H9 (cell line): ENCODE measurements at regions not wholly inside any gene's neighbourhood (a gene's known extent, or its start where the extent isn't known, plus 50 kb on each side); places are given as distances from the start of the nearest gene placed in this dataset.

Experiments
- DNase-seq: peaks from one replicate; pipeline ENCODE4 v3.0.0-alpha.2; 2017
- H2AFZ ChIP-seq: one replicate; pipeline ENCODE4 v1.6.1; 2013; ENCODE audit warnings: mild to moderate bottlenecking, low read length, control low read depth, moderate library complexity
- H2AK5ac ChIP-seq: 2 replicates; pipeline ENCODE4 v1.6.1; 2013; ENCODE audit warnings: low read length, control low read depth, mixed read lengths; ENCODE audit not compliant: insufficient read length
- H2BK120ac ChIP-seq: one replicate; pipeline ENCODE4 v1.6.1; 2013; ENCODE audit warnings: low read depth, mild to moderate bottlenecking, low read length, control low read depth, inconsistent platforms; ENCODE audit not compliant: poor library complexity, severe bottlenecking
- H2BK12ac ChIP-seq: 2 replicates; pipeline ENCODE4 v1.6.1; 2013; ENCODE audit warnings: low read length, control low read depth, mixed read lengths, low read depth; ENCODE audit not compliant: insufficient read length
- H2BK15ac ChIP-seq: 2 replicates; pipeline ENCODE4 v1.6.1; 2013; ENCODE audit warnings: low read depth, low read length, control low read depth
- H2BK20ac ChIP-seq: one replicate; pipeline ENCODE4 v1.6.1; 2013; ENCODE audit warnings: low read depth, mild to moderate bottlenecking, low read length, control low read depth, inconsistent platforms; ENCODE audit not compliant: poor library complexity, severe bottlenecking
- H2BK5ac ChIP-seq: 2 replicates; pipeline ENCODE4 v1.6.1; 2013; ENCODE audit warnings: low read length, control low read depth, mixed read lengths; ENCODE audit not compliant: insufficient read length
- H3K14ac ChIP-seq: 2 replicates; pipeline ENCODE4 v1.6.1; 2013; ENCODE audit warnings: low read length, control low read depth; ENCODE audit not compliant: insufficient read depth
- H3K18ac ChIP-seq: 2 replicates; pipeline ENCODE4 v1.6.1; 2013; ENCODE audit warnings: low read depth, mild to moderate bottlenecking, mixed read lengths, low read length, control low read depth; ENCODE audit not compliant: insufficient read length
- H3K23ac ChIP-seq: 2 replicates; pipeline ENCODE4 v1.6.1; 2013; ENCODE audit warnings: low read length, control low read depth, mixed read lengths, low read depth; ENCODE audit not compliant: insufficient read length
- H3K23me2 ChIP-seq: 2 replicates; pipeline ENCODE4 v1.6.1; 2013; ENCODE audit warnings: low read depth, mild to moderate bottlenecking, mixed read lengths, low read length, control low read depth; ENCODE audit not compliant: insufficient read length, poor library complexity, severe bottlenecking
- H3K27ac ChIP-seq: 2 replicates; pipeline ENCODE4 v1.5.1; 2013; ENCODE audit warnings: low read length, control low read depth, mixed read lengths, low read depth; ENCODE audit not compliant: insufficient read length
- H3K27me3 ChIP-seq: 2 replicates; pipeline ENCODE4 v1.6.1; 2013; ENCODE audit warnings: low read length, control low read depth, inconsistent platforms; ENCODE audit not compliant: insufficient read depth
- H3K4ac ChIP-seq: 2 replicates; pipeline ENCODE4 v1.6.1; 2013; ENCODE audit warnings: low read depth, mild to moderate bottlenecking, control low read depth, inconsistent platforms, low read length, moderate library complexity
- H3K4me1 ChIP-seq: 2 replicates; pipeline ENCODE4 v1.6.1; 2013; ENCODE audit warnings: low read length, control low read depth, inconsistent platforms; ENCODE audit not compliant: insufficient read depth
- H3K4me2 ChIP-seq: 2 replicates; pipeline ENCODE4 v1.6.1; 2013; ENCODE audit warnings: low read length, control low read depth, mixed read lengths; ENCODE audit not compliant: insufficient read length, insufficient read depth
- H3K56ac ChIP-seq: 2 replicates; pipeline ENCODE4 v1.6.1; 2013; ENCODE audit warnings: low read depth, mild to moderate bottlenecking, mixed read lengths, low read length, control low read depth; ENCODE audit not compliant: insufficient read length
- H3K79me1 ChIP-seq: 2 replicates; pipeline ENCODE4 v1.6.1; 2013; ENCODE audit warnings: low read depth, mild to moderate bottlenecking, moderate library complexity, low read length, control low read depth, inconsistent platforms; ENCODE audit not compliant: insufficient read depth, poor library complexity, severe bottlenecking
- H3K79me2 ChIP-seq: 2 replicates; pipeline ENCODE4 v1.6.1; 2013; ENCODE audit warnings: low read length, control low read depth, inconsistent platforms; ENCODE audit not compliant: insufficient read depth
- H3K9ac ChIP-seq: 2 replicates; pipeline ENCODE4 v1.6.1; 2013; ENCODE audit warnings: low read length, control low read depth, mixed read lengths; ENCODE audit not compliant: insufficient read length; ENCODE audit errors: extremely low read depth
- H3K9me3 ChIP-seq: one replicate; pipeline ENCODE4 v1.6.1; 2013; ENCODE audit warnings: low read depth, low read length, inconsistent platforms; ENCODE audit not compliant: control insufficient read depth
- H3T11ph ChIP-seq: one replicate; pipeline ENCODE4 v1.6.1; 2013; ENCODE audit warnings: mild to moderate bottlenecking, low read length, control low read depth, inconsistent platforms
- H4K20me1 ChIP-seq: one replicate; pipeline ENCODE4 v1.6.1; 2013; ENCODE audit not compliant: control insufficient read depth, insufficient read length, insufficient read depth
- H4K5ac ChIP-seq: 2 replicates; pipeline ENCODE4 v1.6.1; 2013; ENCODE audit warnings: low read depth, mild to moderate bottlenecking, mixed read lengths, low read length, control low read depth; ENCODE audit not compliant: insufficient read length
- H4K8ac ChIP-seq: replicated peaks from 2 replicates; pipeline ENCODE4 v1.6.1; 2013; ENCODE audit warnings: low read length, control low read depth, mixed read lengths, low read depth; ENCODE audit not compliant: insufficient read length
- H4K91ac ChIP-seq: 2 replicates; pipeline ENCODE4 v1.6.1; 2013; ENCODE audit warnings: low read depth, mild to moderate bottlenecking, moderate library complexity, mixed read lengths, low read length, control low read depth; ENCODE audit not compliant: insufficient read length
- H3K27ac Mint-ChIP-seq, 3 experiments: 2 replicates in 2 of 3; 3 replicates in 1 of 3; pipeline ENCODE4 v1.8.0; 2020 to 2021; ENCODE audit warnings: mixed read lengths in 3 of 3, mild to moderate bottlenecking in 1 of 3, moderate library complexity in 1 of 3
- H3K27me3 Mint-ChIP-seq: 2 replicates; pipeline ENCODE4 v1.8.0; 2021; ENCODE audit warnings: low read depth, mild to moderate bottlenecking, moderate library complexity, mixed read lengths
- H3K36me3 Mint-ChIP-seq, 3 experiments: 2 replicates in 2 of 3; 3 replicates in 1 of 3; pipeline ENCODE4 v1.8.0; 2020 to 2021; ENCODE audit warnings: low read depth in 3 of 3, mixed read lengths in 3 of 3; ENCODE audit not compliant: insufficient read depth in 1 of 3
- H3K4me1 Mint-ChIP-seq, 2 experiments: 2 replicates each; pipeline ENCODE4 v1.8.0; 2020; ENCODE audit warnings: mixed read lengths in 2 of 2
- H3K4me3 Mint-ChIP-seq, 2 experiments: 2 replicates in 1 of 2; 3 replicates in 1 of 2; pipeline ENCODE4 v1.8.0; 2020 to 2021; ENCODE audit warnings: mild to moderate bottlenecking in 2 of 2, mixed read lengths in 2 of 2, moderate library complexity in 1 of 2
- H3K9me3 Mint-ChIP-seq, 2 experiments: 2 replicates in 1 of 2; 3 replicates in 1 of 2; pipeline ENCODE4 v1.8.0; 2020; ENCODE audit warnings: mild to moderate bottlenecking in 2 of 2, mixed read lengths in 2 of 2, moderate library complexity in 1 of 2
- CTCF ChIP-seq: fragments of 200-600 bp; sonication (generic); conservative IDR thresholded peaks from 3 replicates; pipeline ENCODE4 v1.8.0; 2021; ENCODE audit warnings: antibody characterized with exemption, mild to moderate bottlenecking
- WGBS: extraction: QIAGEN DNeasy Blood & Tissue Kit; methylation state at CpG from one replicate; pipeline ENCODE4 v1.1.7; 2013; ENCODE audit warnings: missing lambda C conversion rate, low lambda C conversion rate, mixed read lengths; ENCODE audit not compliant: insufficient read length; ENCODE audit errors: extremely low coverage; 5-methylcytosine and 5-hydroxymethylcytosine counted together

- Histone ChIP-seq H4K20me1 (no peaks in the 10 kb centered on the region), H3K14ac (no peak overlapping the region), H3K23ac (no peak overlapping the region), H3K18ac (no peak overlapping the region), H2AFZ (no peak overlapping the region), H3K27ac (no peak overlapping the region), H3K4me1 (0 out of 2 replicates have a peak, but pooled peaks cover 3% of the 10 kb centered on the region), H3K56ac (no peak overlapping the region), H3K9me3 (no peaks in the 10 kb centered on the region), H3K23me2 (no peaks in the 10 kb centered on the region), H2BK15ac (no peak overlapping the region), H3K4me2 (no peak overlapping the region), H2BK120ac (no peak overlapping the region), H2AK5ac (no peak overlapping the region), H2BK5ac (no peak overlapping the region), H3K79me2 (no peaks in the 10 kb centered on the region), H3T11ph (no peak overlapping the region), H4K5ac (no peak overlapping the region), H3K9ac (no peak overlapping the region), H3K4ac (no peak overlapping the region), H3K79me1 (no peaks in the 10 kb centered on the region), H4K91ac (no peak overlapping the region), H4K8ac (no peak overlapping the region), H2BK12ac (no peak overlapping the region), H3K27me3 (no peaks in the 10 kb centered on the region), H2BK20ac (no peak overlapping the region)
- Mint-ChIP-seq H3K27ac (no peak overlapping the region), H3K36me3 (no peaks in the 10 kb centered on the region), H3K4me3 (no peak overlapping the region), H3K27me3 (no peaks in the 10 kb centered on the region; the same call in 1 of the 2 replicates), H3K9me3 (no peaks in the 10 kb centered on the region; a peak in 1 of 5 replicates), H3K4me1 (peaks cover 6 to 15% of the 10 kb centered on the region in 2 experiments; a peak in 3 of 4 replicates)
- no peak for DNase-seq
- TF ChIP-seq CTCF, result no peak
- no CpG with 5 or more reads among the region's 4 CpGs for WGBS
Observed at GRCh38 chr20:51185861-51186260, 163.0 kb upstream of the KCNG1 start.
